ENCODE measurements at regions not wholly inside any gene's neighbourhood (a gene's known extent, or its start where the extent isn't known, plus 50 kb on each side); places are given as distances from the start of the nearest gene placed in this dataset.
A peak's percentile ranks its signal among the peaks of the same experiment; 100 is the strongest.

DNA sequence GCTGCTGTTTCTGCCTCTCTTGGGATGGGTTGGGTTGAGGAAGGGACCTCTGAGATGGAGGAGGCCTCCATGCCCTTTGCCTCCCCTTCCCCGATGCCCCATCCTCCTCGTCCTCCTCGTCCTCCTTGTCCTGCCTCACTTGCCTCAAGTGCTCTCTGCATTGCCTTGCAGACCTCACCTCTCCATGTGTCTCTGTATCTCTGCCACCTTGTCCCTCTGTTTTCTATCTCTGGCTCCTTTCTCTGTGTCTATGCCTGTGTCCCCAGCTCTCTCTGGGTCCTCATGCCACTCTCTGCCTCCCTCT lies 87.5 kb downstream of the MCFD2 start:
- no peak overlapping the region for H3K27ac ChIP-seq (ENCODE audit: low read depth in 2 of 2, low read length in 2 of 2)
- no peaks in the 10 kb centered on the region for H3K27me3 ChIP-seq (ENCODE audit: control insufficient read depth, insufficient read depth, low read length)
- peak in 1 of 5 donors; percentile 5 for DNase-seq
- FAIRE-seq, result no peak
- no peaks in the 10 kb centered on the region for H3K36me3 ChIP-seq (ENCODE audit: control insufficient read depth in 2 of 3, insufficient read depth in 3 of 3, low read length in 3 of 3)
- H3K4me1 ChIP-seq (ENCODE audit: control insufficient read depth in 2 of 3, insufficient read depth in 2 of 3, low read depth in 1 of 3, low read length in 3 of 3), result no peaks in the 10 kb centered on the region
- H3K9ac ChIP-seq (ENCODE audit: low read length in 3 of 3), result no peak overlapping the region
- intact Hi-C loops (cut with DNase I), result no loop called here
- no peak overlapping the region for H3K4me3 ChIP-seq (ENCODE audit: low read length in 3 of 3)
- no peaks in the 10 kb centered on the region for H3K9me3 ChIP-seq (ENCODE audit: control insufficient read depth in 2 of 3, insufficient read depth in 1 of 3, low read length in 3 of 3)
- TF ChIP-seq, protein P1, sequence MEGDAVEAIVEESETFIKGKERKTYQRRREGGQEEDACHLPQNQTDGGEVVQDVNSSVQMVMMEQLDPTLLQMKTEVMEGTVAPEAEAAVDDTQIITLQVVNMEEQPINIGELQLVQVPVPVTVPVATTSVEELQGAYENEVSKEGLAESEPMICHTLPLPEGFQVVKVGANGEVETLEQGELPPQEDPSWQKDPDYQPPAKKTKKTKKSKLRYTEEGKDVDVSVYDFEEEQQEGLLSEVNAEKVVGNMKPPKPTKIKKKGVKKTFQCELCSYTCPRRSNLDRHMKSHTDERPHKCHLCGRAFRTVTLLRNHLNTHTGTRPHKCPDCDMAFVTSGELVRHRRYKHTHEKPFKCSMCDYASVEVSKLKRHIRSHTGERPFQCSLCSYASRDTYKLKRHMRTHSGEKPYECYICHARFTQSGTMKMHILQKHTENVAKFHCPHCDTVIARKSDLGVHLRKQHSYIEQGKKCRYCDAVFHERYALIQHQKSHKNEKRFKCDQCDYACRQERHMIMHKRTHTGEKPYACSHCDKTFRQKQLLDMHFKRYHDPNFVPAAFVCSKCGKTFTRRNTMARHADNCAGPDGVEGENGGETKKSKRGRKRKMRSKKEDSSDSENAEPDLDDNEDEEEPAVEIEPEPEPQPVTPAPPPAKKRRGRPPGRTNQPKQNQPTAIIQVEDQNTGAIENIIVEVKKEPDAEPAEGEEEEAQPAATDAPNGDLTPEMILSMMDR (IDR thresholded peaks at IDR 0.05; ENCODE audit: borderline replicate concordance, extremely low read depth, insufficient read depth), result no peak

DNA sequence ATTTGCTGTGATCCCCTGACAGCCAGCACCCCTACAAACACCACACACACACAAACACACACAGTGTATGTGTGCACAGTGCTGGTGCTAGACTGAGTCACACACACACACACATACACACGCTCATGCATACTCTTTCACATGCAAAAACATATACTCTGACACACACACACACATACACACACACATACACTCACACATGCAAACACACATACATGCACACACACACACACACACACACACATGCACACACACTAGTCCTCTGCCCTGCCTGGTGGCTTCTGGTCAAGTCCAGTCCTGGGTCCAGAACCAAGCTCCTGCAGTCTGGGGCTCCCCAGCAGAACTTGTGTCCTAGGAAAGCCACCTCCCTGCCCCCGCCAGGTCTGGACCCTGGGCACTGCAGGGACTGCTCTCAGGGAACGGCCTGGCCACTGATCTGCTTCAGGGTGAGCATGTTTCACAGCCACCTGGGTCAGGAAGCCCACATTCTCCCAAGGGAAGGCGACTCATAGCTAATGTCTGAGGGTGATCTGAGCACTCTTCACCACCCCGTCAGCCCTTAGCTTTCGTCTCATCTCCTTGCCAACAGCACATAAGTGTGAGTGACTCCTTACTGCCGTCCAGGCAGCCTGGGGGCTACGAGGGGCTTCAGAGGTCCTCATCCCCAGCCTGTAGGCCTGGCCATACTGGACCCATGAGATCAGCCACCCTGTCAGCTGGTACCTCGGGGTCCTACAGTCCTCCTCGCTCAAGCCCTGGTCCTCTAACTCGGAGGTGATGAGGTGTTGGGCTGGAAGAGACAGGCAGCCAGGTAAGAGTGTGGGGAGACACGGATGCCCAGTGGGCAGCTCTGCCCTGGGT lies 88.1 kb downstream of the MCFD2 start:
- no peak for FAIRE-seq
- H3K27ac ChIP-seq (ENCODE audit: low read depth in 2 of 2, low read length in 2 of 2), result no peak overlapping the region
- no peaks in the 10 kb centered on the region for H3K27me3 ChIP-seq (ENCODE audit: control insufficient read depth, insufficient read depth, low read length)
- peak in 1 of 5 donors; percentile 10 for DNase-seq
- intact Hi-C loops (cut with DNase I), result no loop called here
- no peak overlapping the region for H3K4me3 ChIP-seq (ENCODE audit: low read length in 3 of 3)
- no peaks in the 10 kb centered on the region for H3K4me1 ChIP-seq (ENCODE audit: control insufficient read depth in 2 of 3, insufficient read depth in 2 of 3, low read depth in 1 of 3, low read length in 3 of 3)
- no peaks in the 10 kb centered on the region for H3K9me3 ChIP-seq (ENCODE audit: control insufficient read depth in 2 of 3, insufficient read depth in 1 of 3, low read length in 3 of 3)
- TF ChIP-seq, protein P1 (IDR thresholded peaks at IDR 0.05; ENCODE audit: borderline replicate concordance, extremely low read depth, insufficient read depth), result no peak
- H3K9ac ChIP-seq (ENCODE audit: low read length in 3 of 3), result no peak overlapping the region
- no peaks in the 10 kb centered on the region for H3K36me3 ChIP-seq (ENCODE audit: control insufficient read depth in 2 of 3, insufficient read depth in 3 of 3, low read length in 3 of 3)

DNA sequence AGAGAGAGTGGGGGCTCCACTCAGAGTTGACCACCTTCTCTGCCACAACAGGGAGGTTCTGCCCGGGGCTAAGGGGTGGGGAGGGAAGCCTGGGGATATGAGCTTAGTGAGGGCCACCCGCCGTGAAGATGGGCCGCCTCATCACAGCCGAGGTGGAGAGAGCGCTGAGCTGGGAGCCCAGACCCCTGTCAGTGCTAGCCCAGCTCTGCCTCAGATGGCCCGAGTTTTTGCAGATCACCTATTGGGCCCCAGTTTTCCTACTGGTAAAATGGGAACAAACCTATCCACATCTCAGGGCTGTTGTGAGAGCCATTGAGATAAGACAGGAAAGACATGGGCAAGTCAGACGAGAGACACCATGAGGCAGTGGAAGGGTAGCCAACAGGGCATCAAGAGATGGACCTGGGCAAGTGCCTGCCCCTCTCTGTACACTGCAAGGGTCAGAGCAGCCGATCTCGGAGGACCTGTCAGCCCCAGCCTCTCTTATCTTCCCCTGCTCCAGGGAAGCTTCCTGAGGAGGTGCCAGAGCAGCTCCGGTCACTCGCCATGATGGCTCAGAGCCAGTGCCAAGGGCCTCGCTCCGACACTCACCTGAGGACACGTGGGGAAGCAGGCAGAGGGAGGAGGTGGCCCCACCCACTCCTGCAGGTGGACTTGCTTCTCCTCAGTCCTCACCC lies 88.9 kb downstream of the MCFD2 start:
- no peaks in the 10 kb centered on the region for H3K36me3 ChIP-seq (ENCODE audit: control insufficient read depth in 2 of 3, insufficient read depth in 3 of 3, low read length in 3 of 3)
- H3K27me3 ChIP-seq (ENCODE audit: control insufficient read depth, insufficient read depth, low read length), result no peaks in the 10 kb centered on the region
- TF ChIP-seq, protein P1 (IDR thresholded peaks at IDR 0.05; ENCODE audit: borderline replicate concordance, extremely low read depth, insufficient read depth), result no peak
- H3K9me3 ChIP-seq (ENCODE audit: control insufficient read depth in 2 of 3, insufficient read depth in 1 of 3, low read length in 3 of 3), result no peaks in the 10 kb centered on the region
- FAIRE-seq, result no peak
- no peak overlapping the region for H3K4me3 ChIP-seq (ENCODE audit: low read length in 3 of 3)
- no peak overlapping the region for H3K27ac ChIP-seq (ENCODE audit: low read depth in 2 of 2, low read length in 2 of 2)
- DNase-seq, result no peak
- intact Hi-C loops (cut with DNase I), result no loop called here
- H3K9ac ChIP-seq (ENCODE audit: low read length in 3 of 3), result no peak overlapping the region
- no peaks in the 10 kb centered on the region for H3K4me1 ChIP-seq (ENCODE audit: control insufficient read depth in 2 of 3, insufficient read depth in 2 of 3, low read depth in 1 of 3, low read length in 3 of 3)

All from kidney (tissue), 13 donors.